Hypothalamus (tissue), 51 donors: ENCODE measurements at regions not wholly inside any gene's neighbourhood (a gene's known extent, or its start where the extent isn't known, plus 50 kb on each side); places are given as distances from the start of the nearest gene placed in this dataset.
"Not testable (repeated sequence)": the region's sequence is repeated elsewhere in the genome, so short reads cannot be mapped to it uniquely, and the experiment has no call there.

ENCODE experiments used
- DNase-seq, 51 donors: peaks; one replicate each; lab custom pipeline; 2025; lab: John Stamatoyannopoulos, UW

DNA sequence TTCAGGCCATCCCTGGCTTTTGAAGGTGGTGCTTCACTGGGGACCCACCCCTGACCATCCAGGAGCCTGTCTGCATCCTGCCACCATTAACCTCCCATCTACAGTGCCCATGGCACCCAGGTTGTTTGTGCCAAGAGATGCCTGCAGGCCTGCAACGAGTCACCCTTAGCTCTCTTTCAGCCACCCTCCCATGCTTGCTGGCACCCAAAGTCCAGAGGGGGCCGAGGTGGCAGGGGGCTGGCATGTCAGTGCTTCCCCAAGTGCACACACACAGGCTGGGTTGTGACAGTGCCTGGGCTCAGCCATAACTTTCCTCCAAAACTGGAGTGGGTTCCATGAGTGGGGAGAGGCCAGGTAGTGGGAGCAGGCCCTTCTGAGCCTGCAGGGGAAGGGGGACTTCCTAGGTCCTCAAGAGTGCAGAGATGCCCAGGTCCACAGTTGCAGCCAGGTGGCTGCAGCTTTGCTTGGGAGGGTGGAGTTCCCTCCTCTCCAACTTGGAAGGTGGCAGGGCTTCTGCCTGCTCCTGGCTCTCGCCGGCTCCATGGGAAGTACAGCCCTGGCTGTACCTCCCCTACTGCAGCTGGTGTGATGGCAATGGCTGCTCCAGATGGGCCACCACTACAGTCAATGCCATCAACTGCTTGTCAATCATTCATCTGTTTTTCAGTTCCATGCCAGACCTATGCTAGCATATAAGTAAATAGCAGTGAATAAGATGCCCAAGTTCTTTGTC lies 235.9 kb upstream of the GIMD1 start:
- DNase-seq, result no peak

DNA sequence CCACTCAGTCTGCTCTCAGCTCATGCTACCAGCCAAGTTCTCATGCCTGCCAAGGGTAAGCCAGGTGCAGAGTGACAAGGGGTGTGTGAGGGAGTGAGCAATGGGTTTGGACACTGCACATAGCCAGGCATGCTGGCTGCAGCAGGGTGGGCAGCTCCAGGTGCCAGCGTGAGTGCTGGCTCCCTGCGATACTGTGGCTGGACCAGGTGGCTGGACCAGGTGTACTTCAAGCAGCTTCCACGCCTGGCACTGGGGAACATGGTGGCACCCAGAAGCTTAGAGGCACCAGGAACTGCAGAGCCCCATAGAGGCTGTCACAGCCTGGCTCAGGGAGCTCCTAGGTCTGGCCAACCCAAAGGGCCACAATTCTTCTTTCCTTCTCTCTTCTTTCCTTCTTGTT lies 234.9 kb upstream of the GIMD1 start:
- DNase-seq, result no peak

DNA sequence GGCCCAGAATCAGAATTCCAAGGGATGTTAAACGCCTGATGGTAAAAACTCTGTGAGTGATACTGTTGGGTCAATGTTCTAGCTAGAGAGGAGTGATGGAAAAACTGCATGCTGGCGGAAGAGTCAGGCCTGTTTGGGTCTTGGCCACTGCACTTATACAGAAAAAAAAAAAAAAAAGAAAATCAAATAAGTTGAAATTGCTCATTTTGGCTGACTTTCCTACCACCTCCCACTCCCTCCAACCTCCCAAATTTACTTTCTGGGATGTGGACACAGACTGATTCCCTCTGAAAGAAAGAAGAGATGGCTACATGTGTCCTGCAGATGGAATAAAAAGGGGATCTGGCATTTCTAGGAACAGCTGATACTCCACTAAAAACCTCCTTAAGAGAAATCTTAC lies 234.1 kb upstream of the GIMD1 start:
- no peak for DNase-seq

DNA sequence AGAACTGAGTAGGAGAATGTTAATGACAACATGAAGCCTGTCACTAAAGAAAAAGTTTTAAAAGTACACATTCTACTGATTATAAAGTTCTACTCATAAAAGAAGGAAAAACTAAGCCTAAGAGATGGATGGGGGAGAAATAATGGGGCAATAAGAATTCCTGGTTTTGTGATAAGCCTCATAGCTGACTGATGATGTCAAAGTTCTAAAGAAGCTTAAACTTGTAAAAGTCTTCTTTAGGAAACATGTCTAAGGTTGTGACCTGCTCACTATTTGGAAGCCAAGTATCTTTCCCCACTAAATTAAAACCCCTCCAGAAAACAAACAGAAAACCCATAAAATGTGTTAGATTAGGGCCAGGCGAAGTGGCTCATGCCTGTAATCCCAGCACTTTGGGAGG lies 232.9 kb upstream of the GIMD1 start:
- no peak for DNase-seq

DNA sequence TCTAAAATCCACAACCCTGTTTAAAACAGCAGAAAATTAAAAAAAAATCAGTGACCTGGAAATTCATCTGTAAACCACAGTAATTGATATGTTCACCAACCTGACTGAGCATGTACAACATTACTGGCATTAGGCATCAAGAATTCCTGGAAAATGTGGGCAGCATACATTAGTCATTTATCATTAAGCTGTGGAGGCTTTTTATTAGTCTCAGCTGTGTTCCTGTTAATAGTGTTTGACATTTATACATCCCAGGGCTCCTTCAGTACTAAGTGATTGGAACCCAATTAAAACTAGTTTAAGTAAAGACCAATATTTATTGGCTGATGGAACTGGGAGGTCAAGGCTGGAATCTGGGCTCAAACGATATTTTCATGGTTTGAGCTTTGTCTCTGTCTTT lies 227.3 kb upstream of the GIMD1 start:
- DNase-seq, result no peak

DNA sequence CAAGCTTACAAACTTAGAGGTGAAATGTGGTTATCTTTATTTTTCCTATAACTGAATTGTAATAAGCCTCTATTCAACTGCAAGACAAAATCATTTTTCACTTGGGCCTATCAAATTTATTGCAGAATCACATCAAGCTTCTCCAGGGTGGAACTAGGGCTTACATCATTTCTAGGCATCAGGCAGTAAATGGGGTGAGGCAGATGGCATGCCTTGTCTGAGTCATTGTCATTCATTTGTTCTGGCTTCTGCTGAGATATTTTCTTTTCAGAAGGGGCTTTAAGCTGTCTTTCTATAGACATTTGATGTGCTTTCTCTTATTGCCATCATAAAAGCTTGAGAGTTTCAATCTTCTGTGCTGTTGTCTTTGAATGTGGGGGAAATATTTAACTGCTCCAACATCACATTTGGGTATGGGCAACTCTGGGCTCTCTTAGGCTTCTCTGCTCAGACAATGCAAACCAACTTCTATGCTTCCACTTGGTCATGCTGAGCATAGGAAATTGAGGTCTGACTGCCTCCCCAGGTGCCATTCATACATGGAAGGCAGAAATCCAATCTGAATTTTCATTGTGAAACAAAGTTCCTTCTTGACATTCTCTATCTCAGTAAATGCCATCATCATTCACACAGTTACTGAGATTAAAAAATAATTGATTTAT lies 225.8 kb upstream of the GIMD1 start:
- no peak for DNase-seq

DNA sequence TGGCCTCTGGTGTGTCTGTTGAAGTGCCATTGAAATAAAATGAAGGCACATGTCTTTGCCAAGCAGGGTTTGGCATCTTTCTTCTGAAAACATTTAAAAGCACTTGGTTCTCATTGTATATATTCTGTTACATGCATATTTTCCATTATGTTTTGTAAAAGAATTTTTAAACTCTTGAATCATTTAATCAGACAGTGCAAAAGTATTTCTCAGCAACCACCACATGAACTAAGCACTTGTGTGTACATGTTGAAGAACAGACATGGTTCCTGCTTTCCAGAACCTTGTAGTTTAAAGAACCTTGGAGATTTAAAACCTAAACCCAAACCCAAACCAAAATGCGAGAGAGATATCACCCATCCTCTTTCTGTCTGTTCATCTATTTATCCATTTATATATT lies 220.3 kb upstream of the GIMD1 start:
- no peak for DNase-seq

DNA sequence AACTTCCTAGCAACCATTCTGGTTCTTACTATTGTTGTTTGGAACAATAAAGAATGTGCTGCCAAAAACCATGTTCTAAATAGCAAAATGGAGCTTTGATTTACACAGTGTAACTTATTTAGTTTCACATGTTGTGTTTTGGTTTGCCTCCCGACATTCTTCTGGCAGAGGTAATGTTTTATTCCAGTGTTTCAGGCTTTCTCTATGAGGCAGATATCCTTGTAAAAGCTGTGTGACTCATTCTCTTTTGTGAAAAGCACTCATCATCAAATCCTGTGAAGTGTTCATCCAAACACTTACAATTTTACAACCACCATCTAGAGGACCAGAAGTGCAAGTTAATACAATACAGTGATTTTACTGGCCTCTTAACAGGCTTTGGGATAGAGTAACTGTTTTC lies 219.0 kb upstream of the GIMD1 start:
- DNase-seq, result no peak

DNA sequence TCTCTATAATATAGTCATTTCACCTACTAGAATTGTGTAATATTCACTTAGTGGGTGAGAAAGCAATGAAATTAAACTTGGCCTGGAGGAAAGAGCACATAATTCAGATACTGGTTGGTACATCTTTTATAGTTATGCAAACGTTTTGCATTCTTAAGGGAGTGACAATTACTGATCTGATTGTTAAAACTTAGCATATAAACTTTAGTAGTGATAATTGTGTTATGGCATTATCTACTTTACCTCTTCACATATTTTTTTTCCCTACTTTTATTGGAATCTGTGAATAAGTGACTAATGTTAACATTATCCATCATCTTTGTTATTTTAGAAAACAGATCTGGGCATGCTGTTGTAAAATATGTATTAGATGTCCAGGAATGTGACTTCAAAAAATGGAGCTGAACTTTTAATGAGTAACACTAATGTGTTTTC lies 217.4 kb upstream of the GIMD1 start:
- DNase-seq, result no peak

DNA sequence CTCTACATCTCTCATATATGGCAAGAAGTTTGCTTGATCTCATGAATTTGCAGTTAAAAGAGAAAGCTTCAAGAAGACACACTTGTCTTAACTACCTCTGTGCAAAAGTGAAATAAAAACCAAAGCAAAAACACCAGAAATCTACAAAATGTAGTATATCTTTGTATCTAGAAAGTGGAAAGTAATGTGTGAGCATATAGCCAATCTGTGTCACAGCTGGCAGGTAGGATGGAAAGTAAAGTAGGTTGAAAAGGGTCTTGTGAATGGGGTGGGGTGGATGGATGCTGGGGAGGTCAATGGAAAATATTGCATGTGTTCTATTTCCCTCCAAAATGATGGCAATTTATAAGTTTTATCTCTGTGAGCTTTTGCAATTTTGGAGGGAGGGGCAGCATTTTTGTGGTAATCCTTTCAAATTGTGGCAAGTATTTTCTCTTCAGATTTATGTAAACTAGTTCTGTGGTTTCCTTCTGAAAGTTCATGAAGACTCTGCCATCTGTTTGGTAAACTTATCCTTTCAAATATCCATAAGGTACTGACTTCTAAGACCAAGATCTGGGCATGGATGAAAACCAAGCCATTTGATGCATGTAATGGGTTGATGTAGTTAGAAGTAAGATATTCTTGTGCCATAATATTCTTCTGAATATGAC lies 215.9 kb upstream of the GIMD1 start:
- DNase-seq, result no peak

DNA sequence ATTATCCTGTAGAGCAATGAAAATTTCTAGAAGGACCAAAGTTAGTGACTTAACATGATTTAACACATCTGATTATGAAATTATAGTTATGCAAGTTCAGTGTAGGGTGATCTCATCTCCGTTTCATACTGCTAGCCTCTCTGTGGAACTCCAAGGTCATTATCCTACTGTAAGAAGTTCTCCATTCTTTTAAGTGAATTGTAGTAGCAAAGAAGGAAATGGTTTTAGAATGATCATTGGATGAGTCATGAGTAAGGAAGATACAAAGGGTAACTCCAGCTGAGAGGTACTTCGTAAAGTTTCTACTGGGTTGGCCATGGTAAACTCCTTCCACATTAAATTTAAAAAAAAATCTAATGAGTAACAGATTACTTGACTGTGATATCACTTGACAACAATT lies 215.0 kb upstream of the GIMD1 start:
- no peak for DNase-seq

DNA sequence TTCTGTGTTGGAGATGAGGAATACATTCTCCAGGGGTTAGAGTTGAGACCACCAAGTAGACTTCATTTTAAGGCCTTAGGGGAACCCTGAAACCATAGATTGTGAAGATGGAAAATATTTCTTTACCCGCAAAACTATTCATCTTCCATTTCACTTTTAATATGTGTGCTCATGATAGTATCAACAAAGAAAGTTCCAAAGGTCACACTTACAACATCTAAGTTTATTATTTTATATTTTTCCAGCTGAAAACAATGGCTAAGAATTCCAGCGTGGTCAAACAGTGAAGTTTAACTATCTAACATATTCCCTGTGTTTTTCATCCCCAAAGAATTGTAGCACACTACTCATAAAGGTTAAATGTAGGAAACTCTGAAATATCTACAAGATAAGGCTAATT lies 214.5 kb upstream of the GIMD1 start:
- DNase-seq, result no peak

DNA sequence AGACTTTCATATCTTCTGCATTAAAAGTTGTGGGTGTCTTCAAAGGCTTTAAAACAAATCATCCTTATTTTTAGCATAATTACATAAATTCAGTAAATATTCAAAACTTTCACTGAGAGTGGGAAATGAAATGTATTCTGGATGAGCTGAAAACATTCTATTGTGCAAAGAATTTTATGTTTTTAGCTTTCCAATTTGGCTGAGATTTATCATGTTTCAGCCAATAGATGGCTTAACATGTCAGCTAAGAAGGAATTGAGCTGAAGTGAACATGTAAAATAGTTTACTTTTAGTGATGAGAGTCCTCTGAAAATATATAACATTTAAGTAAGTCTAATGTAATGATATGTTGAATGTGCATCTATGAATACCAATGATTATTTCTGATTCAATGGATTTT lies 213.5 kb upstream of the GIMD1 start:
- DNase-seq, result no peak

DNA sequence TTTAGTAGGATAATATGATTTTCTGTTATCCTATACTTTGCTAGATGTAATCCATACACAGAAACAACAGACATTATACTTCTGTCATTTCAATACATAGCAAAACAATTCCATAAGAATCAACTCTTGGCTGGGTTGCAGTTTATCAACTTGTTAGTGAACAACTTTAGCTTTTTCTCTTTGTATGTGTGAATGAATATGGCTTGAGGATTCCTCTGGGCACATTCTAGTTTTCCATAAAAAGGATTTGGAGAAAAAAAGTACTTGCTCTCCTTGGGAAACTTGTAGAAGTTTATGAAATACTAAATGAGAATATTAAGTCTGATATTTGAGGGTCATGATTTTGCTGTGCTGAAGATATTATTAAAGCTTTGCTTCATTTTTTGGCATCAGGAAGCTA lies 210.7 kb upstream of the GIMD1 start:
- DNase-seq, result no peak

DNA sequence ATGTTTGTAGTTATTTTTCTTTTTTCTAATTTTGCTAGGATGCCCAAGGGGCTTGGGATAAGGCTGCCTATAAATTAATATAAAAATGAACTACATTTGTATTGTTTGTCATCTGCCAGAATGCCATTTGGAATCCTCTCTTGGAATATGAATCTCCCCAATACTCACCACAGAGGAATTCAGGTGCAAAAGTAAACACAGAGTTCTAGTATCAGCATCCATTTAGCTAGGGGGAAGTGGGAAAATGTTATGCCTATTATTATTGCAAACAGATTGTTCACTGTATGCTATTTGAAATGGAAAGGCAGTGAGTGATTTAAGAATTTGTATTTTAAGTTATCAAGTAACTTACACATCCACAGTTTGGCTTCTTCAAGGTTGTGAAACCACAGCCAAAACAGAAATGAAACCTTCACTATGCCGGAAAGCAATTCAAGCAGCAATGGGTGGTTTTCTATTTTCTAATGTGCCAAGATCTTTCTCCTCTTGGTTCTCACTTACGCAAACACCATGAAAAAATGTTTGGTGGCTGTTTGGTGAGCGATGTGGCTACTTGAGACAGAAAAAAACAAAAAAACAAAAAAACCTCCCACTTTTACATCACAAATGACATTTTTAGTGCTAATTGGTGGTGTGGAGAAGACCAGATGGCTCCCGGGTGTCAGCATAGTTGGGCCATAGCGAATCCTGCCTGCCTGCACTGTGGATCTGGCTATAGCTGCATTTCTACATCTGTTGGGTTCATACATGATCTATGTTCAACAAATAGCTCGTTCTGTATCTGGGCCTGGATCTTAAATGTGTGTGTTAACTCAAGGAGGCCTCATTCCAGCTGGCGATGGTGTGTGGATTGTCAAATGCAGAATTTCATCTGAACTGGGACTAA lies 200.8 kb upstream of the GIMD1 start:
- no peak for DNase-seq

DNA sequence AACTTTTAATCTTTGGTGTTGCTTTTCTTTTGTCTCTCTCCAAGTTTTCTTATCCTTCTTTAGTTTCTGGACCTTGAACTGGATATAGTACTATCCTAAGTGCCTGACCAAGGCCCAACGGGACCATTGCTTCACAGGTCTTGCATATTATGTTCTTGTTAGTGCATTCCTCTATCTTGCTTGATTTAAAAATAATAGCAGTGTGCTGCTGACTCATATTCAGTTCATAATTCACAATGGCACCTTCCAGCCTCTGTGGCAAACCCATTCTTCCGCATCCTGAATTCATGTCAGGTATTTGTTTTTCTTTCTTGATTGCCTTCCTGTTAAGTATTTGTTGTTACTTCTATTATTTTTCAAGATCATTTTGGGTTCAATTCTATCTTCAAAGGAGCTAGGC lies 197.1 kb upstream of the GIMD1 start:
- DNase-seq, result no peak

DNA sequence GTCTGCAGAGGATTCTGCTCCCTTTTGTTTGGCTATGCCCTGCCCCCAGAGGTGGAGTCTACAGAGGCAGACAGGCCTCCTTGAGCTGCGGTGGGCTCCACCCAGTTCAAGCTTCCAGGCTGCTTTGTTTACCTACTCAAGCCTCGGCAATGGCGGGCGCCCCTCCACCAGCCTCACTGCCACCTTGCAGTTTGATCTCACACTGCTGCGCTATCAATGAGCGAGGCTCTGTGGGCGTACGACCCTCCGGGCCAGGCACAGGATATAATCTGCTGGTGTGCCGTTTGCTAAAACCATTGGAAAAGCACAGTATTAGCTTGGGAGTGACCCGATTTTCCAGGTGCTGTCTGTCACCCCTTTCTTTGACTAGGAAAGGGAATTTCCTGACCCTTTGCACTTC lies 195.1 kb upstream of the GIMD1 start:
- not testable (repeated sequence) for DNase-seq

DNA sequence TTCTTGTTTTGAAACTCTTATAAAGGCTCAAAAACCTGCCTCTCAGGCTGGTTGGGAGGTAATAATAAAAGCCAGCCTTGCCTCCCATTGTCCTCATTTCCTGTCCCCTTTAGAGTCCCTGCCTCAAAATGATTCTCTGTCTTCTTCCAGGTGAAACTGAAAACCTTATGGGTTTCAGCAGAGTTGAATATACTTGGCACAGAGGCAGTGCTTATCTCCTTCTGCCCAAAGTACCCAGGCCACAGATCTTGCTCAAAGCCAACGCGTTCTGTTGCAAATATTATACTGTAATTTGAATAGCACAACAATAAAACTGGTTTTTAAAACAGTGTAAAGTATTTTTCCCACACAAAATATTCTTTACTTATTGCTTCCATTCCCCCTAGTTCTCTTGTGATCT lies 183.1 kb upstream of the GIMD1 start:
- DNase-seq, result no peak

DNA sequence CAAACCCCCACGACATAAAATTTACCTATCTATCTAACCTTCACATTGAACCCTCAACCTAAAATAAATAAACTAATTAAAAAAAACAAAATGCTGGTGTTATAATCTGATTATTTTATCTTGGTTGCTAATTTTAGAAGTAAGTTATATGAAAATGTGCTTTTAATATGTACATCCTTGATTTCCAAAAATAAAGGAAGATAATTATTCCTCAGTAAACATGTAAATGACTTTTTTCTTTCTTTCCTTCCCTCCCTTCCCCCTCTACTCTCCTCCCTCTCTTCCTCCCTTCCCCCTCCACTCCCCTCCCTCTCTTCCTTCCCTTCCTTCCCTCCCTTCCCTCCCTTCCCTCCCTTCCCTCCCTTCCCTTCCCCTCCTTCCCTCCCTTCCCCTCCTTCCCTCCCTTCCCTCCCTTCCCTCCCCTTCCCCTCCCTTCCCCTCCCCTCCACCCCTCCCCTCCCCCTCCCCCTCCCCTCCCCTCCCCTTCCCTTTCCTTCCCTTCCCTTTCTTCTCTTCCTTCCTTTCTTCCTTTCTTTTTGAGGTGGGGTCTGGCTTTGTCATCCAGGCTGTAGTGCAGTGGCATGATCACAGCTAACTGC lies 180.0 kb upstream of the GIMD1 start:
- no peak for DNase-seq

DNA sequence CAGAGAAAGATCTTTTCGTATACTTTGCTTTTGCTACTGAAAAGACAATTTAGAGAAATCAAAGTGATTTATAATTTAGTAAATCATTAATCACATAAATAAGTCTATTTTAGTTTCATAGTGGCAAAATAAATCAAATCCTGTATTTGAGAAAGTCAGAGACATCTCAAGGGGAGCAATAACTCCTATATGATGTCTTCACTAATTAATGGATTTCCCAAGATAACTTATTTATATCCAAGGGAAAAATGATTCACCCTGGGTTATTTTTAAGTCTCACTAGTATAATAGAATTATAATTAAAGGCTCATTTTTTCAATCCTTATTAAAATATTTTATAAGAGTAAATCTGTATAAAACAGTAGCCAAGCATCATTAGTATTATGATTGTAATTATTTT lies 177.8 kb upstream of the GIMD1 start:
- no peak for DNase-seq

DNA sequence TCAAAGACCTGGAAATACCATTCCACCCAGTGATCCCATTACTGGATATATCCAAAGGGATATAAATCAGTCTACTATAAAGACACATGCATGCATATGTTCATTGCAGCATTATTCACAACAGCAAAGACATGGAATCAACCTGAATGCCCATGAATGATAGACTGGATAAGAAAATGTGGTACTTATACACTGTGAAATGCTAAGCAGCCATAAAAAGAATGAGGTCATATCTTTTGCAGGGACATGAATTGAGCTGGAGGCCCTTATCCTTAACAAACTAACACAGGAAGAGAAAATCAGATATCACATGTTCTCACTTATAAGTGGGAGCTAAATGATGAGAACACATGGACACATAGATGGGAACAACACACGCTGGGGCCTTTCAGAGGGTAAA lies 174.0 kb upstream of the GIMD1 start:
- not testable (repeated sequence) for DNase-seq
